GM10248 (cell line): ENCODE measurements at regions not wholly inside any gene's neighbourhood (a gene's known extent, or its start where the extent isn't known, plus 50 kb on each side); places are given as distances from the start of the nearest gene placed in this dataset.

Source experiments
- CTCF ChIA-PET: fragments of 300-600 bp; sonication (Branson Sonifier 250); formaldehyde crosslinking; extraction: SDS; loops from one replicate; lab custom pipeline; 2021; ENCODE audit warnings: antibody characterized with exemption; lab: Yijun Ruan, JAX
- POLR2A ChIA-PET: fragments of 350-650 bp; sonication (Branson Sonifier 250); formaldehyde crosslinking; extraction: SDS; loops from one replicate; lab custom pipeline; 2020; ENCODE audit warnings: antibody characterized with exemption; lab: Yijun Ruan, JAX
- DNase-seq: peaks from one replicate; pipeline ENCODE4 v3.0.0; 2012; ENCODE audit errors: extremely low spot score
- TF ChIP-seq, protein P1 (sequence below): IDR thresholded peaks from 2 replicates; pipeline ENCODE4 v1.5.1; 2012; ENCODE audit warnings: mild to moderate bottlenecking, low read depth; ENCODE audit errors: extremely low read depth, missing control alignments, control extremely low read depth

- CTCF ChIA-PET, result no interaction called here
- DNase-seq, result no peak
- POLR2A ChIA-PET, result no interaction called here
- TF ChIP-seq, protein P1, sequence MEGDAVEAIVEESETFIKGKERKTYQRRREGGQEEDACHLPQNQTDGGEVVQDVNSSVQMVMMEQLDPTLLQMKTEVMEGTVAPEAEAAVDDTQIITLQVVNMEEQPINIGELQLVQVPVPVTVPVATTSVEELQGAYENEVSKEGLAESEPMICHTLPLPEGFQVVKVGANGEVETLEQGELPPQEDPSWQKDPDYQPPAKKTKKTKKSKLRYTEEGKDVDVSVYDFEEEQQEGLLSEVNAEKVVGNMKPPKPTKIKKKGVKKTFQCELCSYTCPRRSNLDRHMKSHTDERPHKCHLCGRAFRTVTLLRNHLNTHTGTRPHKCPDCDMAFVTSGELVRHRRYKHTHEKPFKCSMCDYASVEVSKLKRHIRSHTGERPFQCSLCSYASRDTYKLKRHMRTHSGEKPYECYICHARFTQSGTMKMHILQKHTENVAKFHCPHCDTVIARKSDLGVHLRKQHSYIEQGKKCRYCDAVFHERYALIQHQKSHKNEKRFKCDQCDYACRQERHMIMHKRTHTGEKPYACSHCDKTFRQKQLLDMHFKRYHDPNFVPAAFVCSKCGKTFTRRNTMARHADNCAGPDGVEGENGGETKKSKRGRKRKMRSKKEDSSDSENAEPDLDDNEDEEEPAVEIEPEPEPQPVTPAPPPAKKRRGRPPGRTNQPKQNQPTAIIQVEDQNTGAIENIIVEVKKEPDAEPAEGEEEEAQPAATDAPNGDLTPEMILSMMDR, result no peak
These were observed 64.2 kb upstream of the MEOX2 start for GRCh38 chr7:15750727-15751126.

DNA sequence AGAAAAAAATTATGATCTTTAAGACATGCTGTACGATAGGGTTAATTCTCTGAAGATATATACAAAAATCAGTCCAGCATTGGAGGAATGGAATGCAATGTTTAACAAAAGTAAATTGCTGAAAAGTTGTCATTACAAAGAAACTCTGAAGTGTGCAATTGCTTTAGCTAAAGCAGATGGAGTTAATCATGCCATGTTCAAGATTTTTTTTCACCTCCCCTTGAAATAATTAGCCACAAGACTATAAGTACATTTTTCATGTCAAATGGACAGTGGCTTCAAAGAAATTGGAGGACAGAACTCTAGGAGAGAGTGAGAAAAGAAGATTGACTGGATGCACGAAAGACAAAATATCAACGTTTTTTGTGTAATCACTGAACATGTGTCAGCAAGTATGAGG, 63.1 kb upstream of the MEOX2 start:
- DNase-seq, result no peak
- POLR2A ChIA-PET, result no interaction called here
- TF ChIP-seq, protein P1, result no peak
- CTCF ChIA-PET, result no interaction called here

- no peak for DNase-seq
- CTCF ChIA-PET, result no interaction called here
- TF ChIP-seq, protein P1, result no peak
- POLR2A ChIA-PET, result no interaction called here
These were observed 61.2 kb upstream of the MEOX2 start for GRCh38 chr7:15747712-15748111.

GRCh38 chr7:15747301-15747700, 60.8 kb upstream of the MEOX2 start:
- CTCF ChIA-PET, result no interaction called here
- no peak for DNase-seq
- TF ChIP-seq, protein P1, result no peak
- POLR2A ChIA-PET, result no interaction called here

- DNase-seq, result no peak
- POLR2A ChIA-PET, result no interaction called here
- TF ChIP-seq, protein P1, result no peak
- CTCF ChIA-PET, result no interaction called here
These were observed 57.5 kb upstream of the MEOX2 start for GRCh38 chr7:15743926-15744480.

DNA sequence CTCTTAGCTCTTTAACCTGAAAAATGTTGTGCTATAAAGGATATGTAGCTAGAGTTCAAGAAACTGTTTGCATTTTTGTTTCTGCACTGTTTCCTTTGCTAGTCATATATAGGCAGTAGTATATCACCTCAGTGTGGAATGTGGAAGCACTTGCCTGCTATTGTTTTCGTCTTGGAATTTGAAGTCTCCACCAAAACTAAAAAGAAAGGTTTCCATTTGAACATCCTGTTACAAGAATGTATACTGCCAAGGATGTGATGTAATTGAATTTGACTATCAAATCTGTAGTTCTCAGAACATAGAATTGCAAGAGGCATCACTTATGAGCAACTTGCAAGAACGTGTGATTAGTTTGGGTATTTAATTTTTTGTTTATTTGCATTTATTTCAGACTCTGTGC, 51.1 kb upstream of the MEOX2 start:
- ChIA-PET POLR2A (no interaction called here), CTCF (interaction anchor here (2.0 kb wide), 1 partner anchor 17 kb away, joined by 7 read pairs; no protein-coding TSS in a partner anchor)
- TF ChIP-seq, protein P1, result no peak
- DNase-seq, result no peak
